HepG2 (cell line): ENCODE measurements at regions not wholly inside any gene's neighbourhood (a gene's known extent, or its start where the extent isn't known, plus 50 kb on each side); places are given as distances from the start of the nearest gene placed in this dataset.

Experiments used
- ELF3 ChIP-seq: IDR thresholded peaks from 2 replicates; pipeline ENCODE4 v1.6.1; 2016; ENCODE audit warnings: missing genetic modification reagents, missing compliant biosample characterization
- EP300 ChIP-seq, 3 experiments: sonication (generic) in 1 of 3; formaldehyde crosslinking in 1 of 3; IDR thresholded peaks; 2 replicates each; pipeline versions ENCODE4 v1.5.1 to v1.6.1; 2011 to 2020; ENCODE audit warnings: low read depth in 2 of 3, low read length in 2 of 3, borderline replicate concordance in 1 of 3, improper control_type of control experiment in 1 of 3, mild to moderate bottlenecking in 1 of 3, missing genetic modification reagents in 1 of 3, moderate library complexity in 1 of 3
- HDAC1 ChIP-seq: sonication (generic); formaldehyde crosslinking; IDR thresholded peaks from 2 replicates; pipeline ENCODE4 v1.5.1; 2020; ENCODE audit warnings: mild to moderate bottlenecking, missing genetic modification reagents
- HOXA3 ChIP-seq: sonication (generic); formaldehyde crosslinking; IDR thresholded peaks from 2 replicates; pipeline ENCODE4 v1.5.0; 2020; ENCODE audit warnings: missing genetic modification reagents
- MEF2D ChIP-seq: sonication (generic); formaldehyde crosslinking; IDR thresholded peaks from 2 replicates; pipeline ENCODE4 v1.5.1; 2020; ENCODE audit warnings: mild to moderate bottlenecking, missing genetic modification reagents
- MIXL1 ChIP-seq: IDR thresholded peaks from 2 replicates; pipeline ENCODE4 v1.6.1; 2016
- MXD4 ChIP-seq: IDR thresholded peaks from 2 replicates; pipeline ENCODE4 v1.6.1; 2016; ENCODE audit warnings: mild to moderate bottlenecking, missing biosample characterization, missing genetic modification reagents
- NFYC ChIP-seq: IDR thresholded peaks from 2 replicates; pipeline ENCODE4 v1.6.1; 2016; ENCODE audit warnings: missing genetic modification reagents, missing compliant biosample characterization
- RELA ChIP-seq: sonication (generic); formaldehyde crosslinking; IDR thresholded peaks from 2 replicates; pipeline ENCODE4 v1.4.0; 2020; ENCODE audit warnings: missing genetic modification reagents
- SALL2 ChIP-seq: sonication (generic); formaldehyde crosslinking; IDR thresholded peaks from 2 replicates; pipeline ENCODE4 v1.8.1; 2023; ENCODE audit warnings: mild to moderate bottlenecking, missing genetic modification reagents, inconsistent platforms
- SRSF1 ChIP-seq: fragments of 200-400 bp; formaldehyde crosslinking; optimal IDR thresholded peaks from 2 replicates; pipeline ENCODE3; 2017; ENCODE audit warnings: mild to moderate bottlenecking, low read depth, low read length, moderate library complexity
- TARDBP ChIP-seq: sonication (generic); formaldehyde crosslinking; IDR thresholded peaks from 2 replicates; pipeline ENCODE4 v1.8.0; 2022; ENCODE audit warnings: mild to moderate bottlenecking, missing genetic modification reagents
- TBP ChIP-seq: sonication (generic); formaldehyde crosslinking; IDR thresholded peaks from 2 replicates; pipeline ENCODE4 v1.5.0; 2020; ENCODE audit warnings: missing genetic modification reagents
- ZFP90 ChIP-seq: sonication (generic); formaldehyde crosslinking; IDR thresholded peaks from 2 replicates; pipeline ENCODE4 v1.8.0; 2022; ENCODE audit warnings: missing genetic modification reagents, mild to moderate bottlenecking, inconsistent platforms, borderline replicate concordance
- ZNF549 ChIP-seq: sonication (generic); formaldehyde crosslinking; IDR thresholded peaks from 2 replicates; pipeline ENCODE4 v1.5.0; 2020; ENCODE audit warnings: missing genetic modification reagents
- ZNF724P ChIP-seq: sonication (generic); formaldehyde crosslinking; IDR thresholded peaks from 2 replicates; pipeline ENCODE4 v1.8.0; 2022; ENCODE audit warnings: missing genetic modification reagents, borderline replicate concordance
- ZNF746 ChIP-seq: sonication (generic); formaldehyde crosslinking; IDR thresholded peaks from 2 replicates; pipeline ENCODE4 v1.8.0; 2022; ENCODE audit warnings: mild to moderate bottlenecking, missing genetic modification reagents
- ZNF781 ChIP-seq: sonication (generic); formaldehyde crosslinking; IDR thresholded peaks from 2 replicates; pipeline ENCODE4 v1.5.1; 2020; ENCODE audit warnings: borderline replicate concordance, mild to moderate bottlenecking, missing genetic modification reagents; ENCODE audit errors: not compliant biosample characterization
- ZNF841 ChIP-seq: sonication (generic); formaldehyde crosslinking; IDR thresholded peaks from 2 replicates; pipeline ENCODE4 v1.8.1; 2023; ENCODE audit warnings: missing genetic modification reagents, borderline replicate concordance
- ZSCAN29 ChIP-seq: sonication (generic); formaldehyde crosslinking; conservative IDR thresholded peaks from 2 replicates; pipeline ENCODE4 v1.4.0; 2020; ENCODE audit warnings: mild to moderate bottlenecking, missing genetic modification reagents
- TF ChIP-seq, protein P1 (sequence below): sonication (generic); formaldehyde crosslinking; IDR thresholded peaks from 2 replicates; pipeline ENCODE4 v1.5.1; 2020; ENCODE audit warnings: mild to moderate bottlenecking, missing genetic modification reagents, borderline replicate concordance
- TF ChIP-seq, protein P2 (sequence below): conservative IDR thresholded peaks from 2 replicates; pipeline ENCODE4 v1.6.1; 2018; ENCODE audit warnings: missing genetic modification reagents
- TF ChIP-seq, protein P3 (sequence below): sonication (generic); formaldehyde crosslinking; IDR thresholded peaks from 2 replicates; pipeline ENCODE4 v1.4.0; 2020; ENCODE audit warnings: missing genetic modification reagents, low read depth, mild to moderate bottlenecking, borderline replicate concordance

DNA sequence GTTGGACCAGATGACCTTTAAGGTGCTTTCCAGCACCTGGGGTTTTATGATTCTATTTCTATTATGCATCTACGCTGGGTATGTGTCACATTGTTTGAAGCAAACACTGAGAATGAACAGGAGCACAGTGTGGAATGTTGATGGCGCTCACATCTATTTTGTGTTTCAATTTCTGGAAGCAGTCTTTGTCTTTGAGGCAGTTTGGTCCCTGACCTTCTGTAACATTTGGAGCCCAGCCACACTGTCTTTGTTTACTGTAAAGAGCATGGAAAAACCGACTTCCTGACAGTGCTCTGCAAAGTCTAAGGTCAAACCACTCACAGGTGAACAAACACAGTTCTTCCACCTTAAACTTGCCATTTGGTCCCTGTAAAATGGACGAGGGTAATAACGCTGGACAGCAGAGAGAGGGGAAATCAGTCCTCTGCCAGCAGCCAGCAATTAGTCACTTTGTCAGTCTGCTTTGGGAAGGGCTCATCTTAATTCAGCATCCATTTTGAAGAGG is 155.5 kb downstream of the PRL start (continued):
- TF ChIP-seq, protein P1, sequence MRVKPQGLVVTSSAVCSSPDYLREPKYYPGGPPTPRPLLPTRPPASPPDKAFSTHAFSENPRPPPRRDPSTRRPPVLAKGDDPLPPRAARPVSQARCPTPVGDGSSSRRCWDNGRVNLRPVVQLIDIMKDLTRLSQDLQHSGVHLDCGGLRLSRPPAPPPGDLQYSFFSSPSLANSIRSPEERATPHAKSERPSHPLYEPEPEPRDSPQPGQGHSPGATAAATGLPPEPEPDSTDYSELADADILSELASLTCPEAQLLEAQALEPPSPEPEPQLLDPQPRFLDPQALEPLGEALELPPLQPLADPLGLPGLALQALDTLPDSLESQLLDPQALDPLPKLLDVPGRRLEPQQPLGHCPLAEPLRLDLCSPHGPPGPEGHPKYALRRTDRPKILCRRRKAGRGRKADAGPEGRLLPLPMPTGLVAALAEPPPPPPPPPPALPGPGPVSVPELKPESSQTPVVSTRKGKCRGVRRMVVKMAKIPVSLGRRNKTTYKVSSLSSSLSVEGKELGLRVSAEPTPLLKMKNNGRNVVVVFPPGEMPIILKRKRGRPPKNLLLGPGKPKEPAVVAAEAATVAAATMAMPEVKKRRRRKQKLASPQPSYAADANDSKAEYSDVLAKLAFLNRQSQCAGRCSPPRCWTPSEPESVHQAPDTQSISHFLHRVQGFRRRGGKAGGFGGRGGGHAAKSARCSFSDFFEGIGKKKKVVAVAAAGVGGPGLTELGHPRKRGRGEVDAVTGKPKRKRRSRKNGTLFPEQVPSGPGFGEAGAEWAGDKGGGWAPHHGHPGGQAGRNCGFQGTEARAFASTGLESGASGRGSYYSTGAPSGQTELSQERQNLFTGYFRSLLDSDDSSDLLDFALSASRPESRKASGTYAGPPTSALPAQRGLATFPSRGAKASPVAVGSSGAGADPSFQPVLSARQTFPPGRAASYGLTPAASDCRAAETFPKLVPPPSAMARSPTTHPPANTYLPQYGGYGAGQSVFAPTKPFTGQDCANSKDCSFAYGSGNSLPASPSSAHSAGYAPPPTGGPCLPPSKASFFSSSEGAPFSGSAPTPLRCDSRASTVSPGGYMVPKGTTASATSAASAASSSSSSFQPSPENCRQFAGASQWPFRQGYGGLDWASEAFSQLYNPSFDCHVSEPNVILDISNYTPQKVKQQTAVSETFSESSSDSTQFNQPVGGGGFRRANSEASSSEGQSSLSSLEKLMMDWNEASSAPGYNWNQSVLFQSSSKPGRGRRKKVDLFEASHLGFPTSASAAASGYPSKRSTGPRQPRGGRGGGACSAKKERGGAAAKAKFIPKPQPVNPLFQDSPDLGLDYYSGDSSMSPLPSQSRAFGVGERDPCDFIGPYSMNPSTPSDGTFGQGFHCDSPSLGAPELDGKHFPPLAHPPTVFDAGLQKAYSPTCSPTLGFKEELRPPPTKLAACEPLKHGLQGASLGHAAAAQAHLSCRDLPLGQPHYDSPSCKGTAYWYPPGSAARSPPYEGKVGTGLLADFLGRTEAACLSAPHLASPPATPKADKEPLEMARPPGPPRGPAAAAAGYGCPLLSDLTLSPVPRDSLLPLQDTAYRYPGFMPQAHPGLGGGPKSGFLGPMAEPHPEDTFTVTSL (CRISPR knock-in tag) = peak; percentile 96
- TF ChIP-seq ZNF746 (CRISPR knock-in tag) (no peak), MXD4 (CRISPR knock-in tag) (0 out of 2 replicates have a peak, but pooled peaks have one; percentile 31), ZSCAN29 (no peak; the same call in 1 of the 2 replicates), EP300 (IDR thresholded peaks at IDR 0.05; ENCODE audit: low read depth in 2 of 2, low read length in 2 of 2) (peak in 1 of 2 experiments; percentile 42; a peak in 1 of 4 replicates), EP300 (CRISPR knock-in tag; IDR thresholded peaks at IDR 0.05; ENCODE audit: borderline replicate concordance) (no peak; the same call in 1 of the 2 replicates), MEF2D (CRISPR knock-in tag) (peak; percentile 50; the same call in 1 of the 2 replicates), SRSF1 (no peak), ZFP90 (CRISPR knock-in tag) (no peak), MIXL1 (CRISPR knock-in tag) (peak; percentile 79), TARDBP (CRISPR knock-in tag) (peak; percentile 79; the same call in 1 of the 2 replicates), ZNF724P (CRISPR knock-in tag) (no peak), RELA (no peak), SALL2 (CRISPR knock-in tag) (no peak), ZNF549 (CRISPR knock-in tag) (no peak), HOXA3 (CRISPR knock-in tag) (no peak), ELF3 (CRISPR knock-in tag) (peak; percentile 52; the same call in 1 of the 2 replicates), NFYC (CRISPR knock-in tag) (no peak), ZNF841 (CRISPR knock-in tag) (no peak), HDAC1 (CRISPR knock-in tag) (peak; percentile 52; the same call in 1 of the 2 replicates), TBP (CRISPR knock-in tag) (no peak), ZNF781 (CRISPR knock-in tag) (no peak)
- TF ChIP-seq, protein P2, sequence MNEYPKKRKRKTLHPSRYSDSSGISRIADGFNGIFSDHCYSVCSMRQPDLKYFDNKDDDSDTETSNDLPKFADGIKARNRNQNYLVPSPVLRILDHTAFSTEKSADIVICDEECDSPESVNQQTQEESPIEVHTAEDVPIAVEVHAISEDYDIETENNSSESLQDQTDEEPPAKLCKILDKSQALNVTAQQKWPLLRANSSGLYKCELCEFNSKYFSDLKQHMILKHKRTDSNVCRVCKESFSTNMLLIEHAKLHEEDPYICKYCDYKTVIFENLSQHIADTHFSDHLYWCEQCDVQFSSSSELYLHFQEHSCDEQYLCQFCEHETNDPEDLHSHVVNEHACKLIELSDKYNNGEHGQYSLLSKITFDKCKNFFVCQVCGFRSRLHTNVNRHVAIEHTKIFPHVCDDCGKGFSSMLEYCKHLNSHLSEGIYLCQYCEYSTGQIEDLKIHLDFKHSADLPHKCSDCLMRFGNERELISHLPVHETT (CRISPR knock-in tag) = no peak
- TF ChIP-seq, protein P3, sequence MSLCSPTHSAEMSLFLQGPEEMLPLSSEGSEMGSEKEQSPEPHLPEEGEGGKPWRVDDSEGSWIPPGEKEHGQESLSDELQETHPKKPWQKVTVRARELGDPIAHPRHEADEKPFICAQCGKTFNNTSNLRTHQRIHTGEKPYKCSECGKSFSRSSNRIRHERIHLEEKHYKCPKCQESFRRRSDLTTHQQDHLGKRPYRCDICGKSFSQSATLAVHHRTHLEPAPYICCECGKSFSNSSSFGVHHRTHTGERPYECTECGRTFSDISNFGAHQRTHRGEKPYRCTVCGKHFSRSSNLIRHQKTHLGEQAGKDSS (CRISPR knock-in tag) = peak; percentile 75; the same call in 1 of the 2 replicates
